GM21619 (cell line): ENCODE measurements at regions not wholly inside any gene's neighbourhood (a gene's known extent, or its start where the extent isn't known, plus 50 kb on each side); places are given as distances from the start of the nearest gene placed in this dataset.

Source experiments
- ATAC-seq: cut with Tn5 transposase; IDR thresholded peaks from one replicate; pipeline ENCODE4 v1.9.1; 2021; ENCODE audit not compliant: unreplicated experiment

- no peak for ATAC-seq
Measured at GRCh38 chr1:114232691-114233090, 79.0 kb upstream of the SYT6 start.

DNA sequence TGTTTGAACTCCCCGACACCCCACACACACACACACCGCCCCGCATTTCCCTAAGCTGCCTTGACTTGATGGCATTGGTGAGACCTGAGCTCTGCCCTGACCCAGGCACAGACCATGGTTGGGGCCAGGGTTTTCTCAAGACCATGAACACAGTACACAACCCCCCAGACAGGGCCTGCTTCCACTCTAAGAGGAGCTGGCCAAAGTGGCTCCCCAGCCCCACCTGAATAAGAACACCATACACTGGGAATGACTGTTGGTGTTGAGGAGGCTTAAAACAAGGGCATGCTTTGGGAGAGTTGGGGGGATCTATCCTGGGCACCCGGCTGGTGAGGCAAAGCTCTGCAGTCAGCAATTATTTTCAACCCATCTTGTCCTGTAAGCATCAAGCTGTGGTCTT lies 77.6 kb upstream of the SYT6 start:
- no peak for ATAC-seq

- no peak for ATAC-seq
Measured at GRCh38 chr1:114229368-114229767, 75.7 kb upstream of the SYT6 start.

DNA sequence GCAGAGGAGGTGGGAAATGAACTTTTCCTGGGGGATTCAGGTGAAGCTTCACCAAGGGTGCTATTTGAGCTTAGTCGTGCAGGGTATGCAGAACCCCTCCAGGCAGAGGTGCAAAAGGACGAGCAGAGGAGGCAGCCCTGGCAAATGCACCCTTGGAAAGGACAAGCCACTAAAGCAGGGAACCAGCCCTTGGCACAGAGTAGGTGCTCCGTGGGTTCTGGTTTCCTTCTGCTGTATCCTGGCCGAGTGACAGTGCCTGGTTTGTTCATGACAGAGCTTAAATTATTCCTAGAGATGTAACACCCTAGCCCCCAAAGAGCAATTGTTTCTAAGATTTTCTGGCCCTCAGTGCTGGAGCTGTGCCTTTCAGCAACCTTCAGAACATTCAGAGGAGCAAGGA lies 73.4 kb upstream of the SYT6 start:
- no peak for ATAC-seq

DNA sequence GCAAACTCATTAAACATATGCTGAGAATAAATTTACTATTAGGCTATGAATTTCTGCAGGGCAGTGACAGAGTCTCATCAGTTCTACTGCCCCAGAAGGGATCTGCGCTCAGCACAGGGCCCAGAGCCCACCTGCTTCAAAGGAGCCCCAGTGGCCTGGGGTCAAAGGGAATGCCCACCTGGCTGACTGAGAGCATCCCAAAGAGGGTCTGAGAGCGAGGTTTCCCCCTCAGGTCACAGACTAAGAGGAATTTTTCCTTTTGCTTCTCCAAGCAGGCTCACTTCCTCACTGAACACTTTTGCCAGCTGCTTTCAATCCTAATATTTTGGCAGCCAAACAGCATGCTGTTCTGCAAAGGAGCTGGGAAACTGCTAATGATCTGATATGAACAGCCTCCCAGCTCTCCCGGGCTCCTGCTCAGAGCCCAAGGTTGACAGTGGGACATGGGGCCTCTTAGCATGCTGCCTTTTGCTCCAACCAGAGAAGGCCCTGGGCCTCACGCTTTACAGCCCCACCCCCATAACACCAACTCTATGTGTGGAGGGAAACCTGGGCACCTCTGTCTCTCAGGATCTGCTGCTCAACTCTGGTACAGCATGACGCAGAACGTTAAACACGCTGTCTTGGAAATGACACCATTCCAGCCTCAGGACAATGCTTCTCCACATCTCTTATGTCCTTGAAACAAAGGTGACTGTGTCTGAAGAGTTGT lies 70.7 kb upstream of the SYT6 start:
- ATAC-seq, result no peak

DNA sequence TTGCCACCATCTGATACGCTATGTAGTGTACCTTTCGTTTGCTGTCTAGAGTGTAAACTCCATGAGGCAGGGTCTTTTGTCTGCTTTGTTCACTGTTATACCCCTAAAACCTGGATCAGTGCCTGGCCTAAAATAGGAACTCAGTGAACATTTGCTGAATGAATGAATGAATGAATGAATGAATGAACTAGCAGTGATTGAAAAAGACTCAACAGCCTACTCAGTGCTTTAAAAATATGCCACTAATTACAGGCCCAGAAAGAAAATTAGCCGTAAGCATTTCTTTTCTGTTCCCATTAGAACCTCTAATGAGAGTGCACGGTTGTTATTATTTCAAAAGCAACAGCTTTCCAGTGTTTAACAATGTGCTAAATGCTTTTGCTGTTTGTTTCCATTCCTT lies 69.3 kb upstream of the SYT6 start:
- ATAC-seq, result no peak

GRCh38 chr1:114219172-114219868 lies 65.7 kb upstream of the SYT6 start:
- ATAC-seq, result no peak

GRCh38 chr1:114218361-114219171 lies 64.9 kb upstream of the SYT6 start:
- no peak for ATAC-seq

- ATAC-seq, result no peak
Measured at GRCh38 chr1:114216431-114217173, 62.9 kb upstream of the SYT6 start.

DNA sequence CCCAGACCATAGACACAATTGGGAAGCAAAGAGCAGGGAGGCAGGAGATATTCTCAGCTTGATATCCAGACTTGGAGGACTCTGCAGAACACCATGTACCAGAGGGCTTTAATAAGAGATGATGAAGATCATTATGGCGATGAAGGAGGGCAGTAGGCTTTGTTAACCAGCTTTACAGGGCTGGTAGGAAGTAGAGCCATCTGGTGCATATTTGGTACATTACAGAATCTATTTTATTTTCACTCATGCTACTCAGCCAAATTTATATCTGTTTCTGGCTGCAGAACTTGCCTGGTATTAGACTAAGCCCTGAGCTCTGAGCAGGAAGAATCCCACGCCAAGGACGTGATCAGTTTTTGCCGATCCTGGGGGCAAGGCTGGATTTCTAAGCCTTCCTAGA lies 61.8 kb upstream of the SYT6 start:
- ATAC-seq, result no peak

DNA sequence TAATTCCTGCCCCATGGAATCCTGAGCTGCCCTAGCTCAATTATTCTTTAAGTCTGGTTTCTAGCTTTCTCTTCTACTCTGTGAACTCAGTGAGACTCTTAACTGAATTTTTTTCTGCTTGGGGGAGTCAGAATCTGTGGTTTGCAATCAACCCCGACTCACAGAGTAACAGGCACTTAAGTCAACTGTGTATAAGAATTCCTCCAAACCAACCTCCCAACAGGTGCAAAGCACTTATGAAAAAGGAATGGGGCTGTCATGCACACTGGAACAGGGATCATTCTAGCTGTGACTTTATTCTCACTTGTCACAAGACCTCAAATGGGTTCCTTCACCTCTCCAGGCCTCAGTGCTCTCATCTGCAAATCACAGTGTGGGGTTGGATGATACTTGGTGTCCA lies 60.3 kb upstream of the SYT6 start:
- no peak for ATAC-seq

GRCh38 chr1:114209971-114210370 lies 56.3 kb upstream of the SYT6 start:
- no peak for ATAC-seq

DNA sequence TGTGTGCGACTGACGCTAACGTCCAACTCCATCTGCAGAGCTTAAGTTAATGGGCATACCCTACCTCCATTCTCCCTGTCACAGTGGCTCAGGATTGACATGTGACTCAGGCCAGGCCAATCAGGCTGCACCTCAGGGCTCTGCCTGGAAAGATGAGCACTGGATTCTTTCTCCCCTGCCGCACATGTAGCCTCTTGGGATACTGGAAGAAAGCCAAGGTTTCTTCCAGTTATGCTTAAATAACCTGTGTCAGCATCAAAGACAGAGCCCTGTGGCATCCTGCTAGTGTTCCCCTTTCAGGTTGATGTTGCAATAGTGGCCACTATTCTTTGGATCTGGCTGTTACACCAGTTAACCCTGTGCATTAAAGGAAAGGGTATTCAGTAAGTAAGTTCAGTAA lies 55.0 kb upstream of the SYT6 start:
- no peak for ATAC-seq

- no peak for ATAC-seq
Measured at GRCh38 chr1:114208106-114208505, 54.4 kb upstream of the SYT6 start.

- ATAC-seq, result no peak
Measured at GRCh38 chr1:114207635-114208034, 54.0 kb upstream of the SYT6 start.

DNA sequence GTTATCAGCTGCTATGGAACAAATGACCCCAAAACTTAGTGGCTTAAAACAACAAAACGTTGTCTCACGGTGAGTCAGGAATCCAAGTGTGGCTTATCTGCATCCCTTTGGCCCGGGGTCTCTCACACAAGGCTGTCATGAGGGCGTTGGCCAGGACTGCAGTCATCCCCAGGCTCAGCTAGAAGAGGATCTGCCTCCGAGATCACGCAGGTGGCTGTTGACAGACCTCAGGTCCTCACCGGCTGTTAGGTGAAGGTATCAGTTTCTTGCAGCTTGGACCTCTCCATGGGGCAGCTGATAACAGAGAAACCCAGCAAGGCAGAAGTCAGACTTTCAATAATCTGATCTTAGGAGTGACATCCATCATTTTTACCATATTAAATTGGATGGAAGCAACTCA lies 52.7 kb upstream of the SYT6 start:
- no peak for ATAC-seq

GRCh38 chr1:114203595-114204128 lies 50.0 kb upstream of the SYT6 start:
- no peak for ATAC-seq
